Inflammatory macrophage treated with lipopolysaccharide for 1 hour (primary cell): ENCODE measurements at regions not wholly inside any gene's neighbourhood (a gene's known extent, or its start where the extent isn't known, plus 50 kb on each side); places are given as distances from the start of the nearest gene placed in this dataset.

Experiments used
- DNase-seq, 2 donors: peaks; one replicate each; pipeline ENCODE4 v3.0.0-alpha.2; 2020 to 2022

DNA sequence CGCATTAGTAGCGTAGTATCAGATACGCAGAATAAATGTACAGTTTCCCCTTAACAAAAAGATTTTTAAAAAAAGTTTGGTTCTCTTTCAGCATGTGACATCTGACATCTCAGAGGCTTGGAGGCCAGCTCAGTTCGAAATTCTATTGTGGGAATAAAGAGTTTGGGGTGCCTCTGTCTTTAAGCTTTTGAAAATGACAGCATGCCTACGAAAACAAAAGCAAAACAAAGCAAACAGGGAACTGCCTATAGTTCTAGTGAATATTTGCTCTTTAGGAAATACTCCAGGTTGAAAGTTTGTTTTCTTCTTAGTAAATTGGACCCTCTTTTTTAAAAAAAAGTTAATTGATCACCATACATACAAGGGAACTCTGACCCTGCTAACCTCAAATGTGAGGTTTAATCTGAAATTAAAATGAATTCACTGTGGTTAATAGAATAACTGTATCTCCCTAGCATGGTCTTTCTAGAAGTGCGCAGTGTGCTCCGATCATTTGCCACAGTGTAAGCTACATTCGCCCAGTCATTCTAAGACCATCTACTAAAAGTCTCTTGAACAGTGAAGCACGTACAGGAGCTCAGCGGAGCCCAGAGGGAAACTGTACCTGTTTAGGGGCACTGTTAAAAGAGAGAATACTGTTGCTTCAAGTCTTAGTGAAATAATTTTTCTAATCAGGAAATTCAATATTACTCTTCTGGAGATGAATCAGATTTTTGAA is 347.0 kb upstream of the CDH2 start:
- no peak for DNase-seq

- no peak for DNase-seq
These were observed 345.3 kb upstream of the CDH2 start for GRCh38 chr18:28522236-28522635.

GRCh38 chr18:28519997-28520396 is 343.1 kb upstream of the CDH2 start:
- DNase-seq, result no peak

DNA sequence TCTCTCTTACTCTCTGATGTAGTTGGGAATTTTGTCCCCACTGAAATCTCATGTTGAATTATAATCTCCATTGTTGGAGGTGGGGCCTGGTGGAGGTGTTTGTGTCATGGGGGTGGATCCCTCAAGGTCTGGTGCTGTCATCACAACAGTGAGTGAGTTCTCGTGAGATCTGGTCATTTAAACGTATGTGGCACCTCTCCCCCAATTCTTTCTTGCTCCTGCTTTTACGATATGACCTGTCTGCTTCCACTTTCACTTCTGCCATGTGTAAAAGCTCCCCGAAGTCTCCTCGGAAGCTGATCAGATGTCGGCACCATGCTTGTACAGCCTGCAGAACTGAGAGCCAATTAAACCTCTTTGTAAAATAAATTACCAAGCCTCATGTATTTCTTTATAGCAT is 337.8 kb upstream of the CDH2 start:
- no peak for DNase-seq

- no peak for DNase-seq
These were observed 335.4 kb upstream of the CDH2 start for GRCh38 chr18:28512357-28512756.

- no peak for DNase-seq
These were observed 334.5 kb upstream of the CDH2 start for GRCh38 chr18:28511413-28511821.

GRCh38 chr18:28510210-28510609 is 333.3 kb upstream of the CDH2 start:
- no peak for DNase-seq

DNA sequence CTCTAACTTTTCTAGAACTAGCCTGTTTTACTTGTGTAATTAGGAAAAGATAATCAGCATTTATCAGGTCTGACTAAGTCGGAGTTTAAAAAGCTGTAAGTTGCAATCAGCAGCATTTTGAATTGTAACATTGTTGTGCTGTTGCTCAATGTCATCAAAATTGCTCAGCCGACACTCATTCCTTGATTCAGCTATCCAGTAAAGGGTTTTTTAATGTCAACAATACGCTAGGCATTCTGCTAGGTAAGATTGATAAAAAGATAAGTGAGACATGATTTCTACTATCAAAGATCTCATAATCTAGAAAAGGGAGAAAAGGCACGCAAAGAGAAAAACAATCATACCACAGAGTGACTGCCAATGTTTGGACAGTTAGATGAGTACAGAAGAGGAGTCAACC is 327.1 kb upstream of the CDH2 start:
- no peak for DNase-seq

DNA sequence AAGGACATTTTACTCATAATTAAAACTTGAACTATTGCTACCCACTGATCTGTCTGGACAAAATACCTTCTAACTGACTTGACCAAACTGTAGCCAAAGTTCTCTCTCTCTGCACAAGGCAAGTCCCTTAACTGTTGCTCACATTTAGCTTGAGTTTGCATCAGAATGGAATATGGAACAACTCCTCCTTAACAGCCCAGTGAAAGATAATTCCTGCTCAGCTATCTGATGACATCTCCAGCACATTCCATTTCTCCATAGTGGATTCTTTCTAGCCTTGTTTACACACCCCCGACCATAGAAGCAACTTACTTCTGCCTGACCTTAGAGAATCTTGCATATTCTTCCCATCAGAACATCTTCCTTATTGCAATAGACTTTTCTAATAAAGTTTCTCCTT is 317.2 kb upstream of the CDH2 start:
- DNase-seq, result no peak

DNA sequence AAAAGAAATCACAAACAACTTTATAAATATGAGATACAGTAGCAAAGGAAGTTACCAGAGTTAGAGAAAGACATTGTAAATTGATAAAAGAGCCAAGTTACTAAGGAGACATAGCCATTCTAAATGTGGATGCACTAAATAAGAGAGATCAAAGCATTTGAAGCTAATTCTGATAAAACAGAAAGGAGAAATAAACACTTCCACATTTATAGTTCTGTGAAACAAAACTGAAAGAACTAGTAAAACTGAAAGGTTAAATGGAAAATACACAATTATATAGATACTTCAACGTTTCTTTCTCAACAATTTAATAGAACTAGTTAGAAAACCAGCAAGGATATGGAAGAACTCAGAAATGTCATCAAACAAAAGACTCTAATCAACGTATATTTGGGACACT is 309.0 kb upstream of the CDH2 start:
- DNase-seq, result no peak

DNA sequence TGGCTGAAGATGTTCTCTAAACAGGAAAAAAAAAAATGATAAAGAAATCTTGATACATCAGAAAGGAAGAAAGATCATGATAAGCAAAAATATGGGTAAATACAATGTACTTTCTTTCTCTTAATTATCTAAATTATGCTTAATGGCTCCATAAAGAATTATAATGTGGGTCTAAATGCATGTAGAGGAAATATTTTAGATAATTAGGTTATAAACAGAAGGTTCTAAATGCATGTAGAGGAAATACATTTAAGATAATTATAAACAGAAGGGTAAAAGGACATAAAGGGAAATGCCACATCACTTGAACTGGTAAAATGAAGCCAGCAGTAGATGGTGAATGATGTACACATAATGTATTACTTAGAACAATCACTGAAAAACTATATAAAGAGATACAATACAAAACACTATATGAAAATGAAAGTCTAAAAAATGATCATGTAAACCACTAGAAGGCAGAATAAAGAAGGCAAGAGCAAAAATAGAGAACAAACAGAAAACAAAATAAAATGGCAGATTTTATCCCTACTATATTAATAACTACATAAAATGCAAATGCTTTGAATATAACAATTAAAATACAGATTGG is 308.4 kb upstream of the CDH2 start:
- no peak for DNase-seq

DNA sequence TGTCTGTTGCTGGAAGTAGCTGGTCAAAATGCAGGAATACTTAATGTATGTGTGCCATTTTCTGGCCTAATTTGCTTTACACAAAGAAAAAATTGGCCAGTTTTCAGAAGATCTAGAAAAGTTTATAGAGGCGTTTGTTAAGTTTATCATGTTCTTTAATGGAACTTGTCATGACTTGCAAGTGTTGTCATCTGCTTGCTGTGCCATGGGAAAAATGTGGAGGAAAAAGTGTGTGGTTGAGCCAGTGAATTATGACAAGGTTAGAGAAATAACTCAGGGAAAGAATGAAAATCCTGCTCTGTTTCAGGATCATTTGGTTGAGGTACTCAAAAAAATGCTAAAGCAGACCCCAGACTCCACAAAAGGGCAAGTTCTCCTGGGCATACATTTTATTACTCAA is 301.6 kb upstream of the CDH2 start:
- DNase-seq, result no peak

DNA sequence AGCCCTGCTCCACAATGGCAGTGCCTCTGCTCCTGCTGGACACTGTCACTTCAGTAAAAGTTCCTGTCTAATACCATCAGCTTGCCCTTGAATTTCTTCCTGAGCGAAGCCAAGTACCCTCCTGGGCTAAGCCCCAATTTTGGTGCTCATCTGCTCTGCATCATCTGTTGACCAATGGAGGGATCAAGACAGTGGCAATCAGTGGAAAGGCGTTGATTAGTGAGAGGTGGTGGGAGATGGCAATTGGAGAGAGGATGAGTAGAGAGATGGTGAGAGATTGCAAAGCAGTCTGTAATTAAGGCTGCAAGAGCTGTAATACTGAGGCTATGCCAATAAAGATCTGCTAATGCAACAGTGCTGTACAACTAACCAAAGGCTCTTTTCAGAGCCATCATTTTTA is 299.4 kb upstream of the CDH2 start:
- no peak for DNase-seq

DNA sequence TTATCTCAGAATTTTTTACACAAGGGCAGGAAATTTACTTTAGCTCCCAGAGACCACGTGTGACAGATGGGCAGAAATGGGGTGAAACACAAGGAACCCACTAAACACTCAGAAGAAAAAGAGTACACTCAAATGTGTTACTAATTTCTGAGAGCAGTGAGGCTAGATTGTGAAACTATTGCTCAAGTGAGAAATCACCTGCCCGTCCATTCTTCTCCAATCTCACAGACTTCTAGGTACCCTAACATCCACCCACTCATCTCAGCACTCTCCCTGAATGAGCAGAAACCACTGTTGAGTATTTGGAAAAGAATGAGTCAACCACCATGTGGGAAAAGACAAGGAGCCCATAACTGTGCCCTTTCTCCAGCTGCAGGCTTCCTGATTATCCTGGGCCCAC is 293.0 kb upstream of the CDH2 start:
- no peak for DNase-seq

GRCh38 chr18:28468901-28469300 is 292.0 kb upstream of the CDH2 start:
- no peak for DNase-seq

DNA sequence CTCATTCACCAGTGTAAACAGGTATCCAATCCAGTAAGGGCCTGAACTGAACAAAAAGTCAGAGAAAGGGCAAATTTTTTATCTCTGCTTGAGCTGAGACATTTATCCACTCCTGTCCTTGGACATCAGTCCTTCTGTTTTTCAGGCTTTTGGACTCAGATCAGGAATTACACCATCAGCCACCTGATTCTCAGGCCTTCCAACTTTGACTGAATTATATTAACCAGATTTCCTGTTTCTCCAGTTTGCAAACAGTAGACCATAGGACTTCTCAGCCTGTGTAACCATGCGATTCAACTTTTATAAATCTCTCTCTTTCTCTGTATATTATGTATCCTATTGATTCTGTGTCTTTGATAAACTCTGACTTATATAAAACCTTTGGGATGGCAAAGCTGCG is 289.3 kb upstream of the CDH2 start:
- DNase-seq, result no peak

DNA sequence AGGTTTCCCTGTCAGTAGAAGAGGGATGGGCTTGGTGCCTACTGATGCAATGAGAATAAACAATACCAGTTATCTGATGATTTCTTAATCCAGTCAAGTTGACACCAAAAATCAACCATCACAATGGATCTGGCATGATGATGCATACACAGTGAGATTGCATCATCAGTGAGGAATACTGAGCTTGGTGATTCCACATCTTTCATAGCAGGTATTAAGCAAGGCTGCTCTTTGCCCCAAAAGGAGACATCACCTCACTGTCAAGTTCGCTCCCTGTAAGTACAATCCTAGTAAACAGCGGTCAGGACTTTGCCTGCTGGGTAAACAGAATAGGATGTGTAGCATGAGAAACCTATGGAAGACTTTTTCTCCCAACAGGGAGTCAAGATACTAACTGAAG is 282.7 kb upstream of the CDH2 start:
- DNase-seq, result no peak

- DNase-seq, result no peak
These were observed 281.8 kb upstream of the CDH2 start for GRCh38 chr18:28458751-28459150.

GRCh38 chr18:28457784-28458183 is 280.9 kb upstream of the CDH2 start:
- no peak for DNase-seq

DNA sequence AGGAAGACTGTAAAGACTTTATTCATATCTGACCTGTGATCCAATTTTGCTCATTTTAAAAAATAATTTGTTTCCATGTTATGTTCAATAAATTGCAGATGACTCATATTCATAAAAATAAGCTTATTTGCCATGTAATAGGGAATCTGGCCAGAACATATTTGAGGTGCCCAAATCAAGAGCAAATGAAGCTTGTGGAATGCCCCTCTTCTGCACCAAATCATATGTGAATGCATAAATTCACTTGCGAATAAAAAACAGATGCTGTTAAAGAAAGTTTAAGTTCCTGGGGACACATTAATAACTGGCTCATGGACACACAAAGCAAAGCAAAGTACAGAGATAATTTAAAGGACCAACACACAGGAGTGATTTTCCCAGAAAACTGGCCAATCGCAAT is 279.0 kb upstream of the CDH2 start:
- no peak for DNase-seq

DNA sequence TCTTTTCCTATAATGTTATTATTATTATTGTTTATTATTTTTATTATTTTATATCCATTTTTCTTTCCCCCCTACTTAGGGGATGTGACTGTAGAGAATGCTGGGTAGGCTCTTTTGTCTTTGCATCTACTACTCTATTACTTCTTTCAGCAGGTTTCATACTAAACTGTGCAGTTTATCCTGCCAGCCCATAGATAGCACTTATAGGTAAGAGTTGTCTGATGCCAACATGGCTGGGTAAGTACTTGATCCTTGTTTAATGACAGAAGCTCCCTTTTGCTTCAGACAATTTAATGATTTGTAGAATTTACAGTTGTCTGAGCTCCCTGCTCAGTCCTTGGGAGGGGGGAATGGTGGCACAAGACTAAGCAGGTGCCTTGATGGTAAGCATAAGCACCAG is 262.9 kb upstream of the CDH2 start:
- no peak for DNase-seq

GRCh38 chr18:28438381-28438780 is 261.5 kb upstream of the CDH2 start:
- no peak for DNase-seq

- DNase-seq, result no peak
These were observed 255.4 kb upstream of the CDH2 start for GRCh38 chr18:28432339-28432738.

- DNase-seq, result no peak
These were observed 249.0 kb upstream of the CDH2 start for GRCh38 chr18:28425886-28426285.

DNA sequence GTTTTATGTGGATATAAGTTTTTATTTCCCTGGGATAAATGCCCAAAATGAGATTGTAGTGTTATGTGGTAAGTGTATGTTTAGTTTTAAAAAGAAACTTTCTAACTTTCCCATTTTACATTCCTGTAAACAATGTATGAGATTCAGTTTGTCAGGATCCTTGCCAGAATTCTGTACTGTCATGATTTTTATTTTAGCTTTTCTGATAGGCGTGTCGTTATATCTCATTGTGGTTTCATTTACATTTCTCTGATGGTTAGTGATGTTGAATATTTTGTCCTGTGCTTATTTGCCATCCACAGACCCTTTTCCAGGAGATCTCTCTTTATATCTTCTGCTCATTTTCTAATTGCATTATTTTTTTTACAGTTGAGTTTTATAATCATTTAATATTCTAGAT is 245.6 kb upstream of the CDH2 start:
- DNase-seq, result no peak
